ACC112 (cell line): ENCODE measurements at regions not wholly inside any gene's neighbourhood (a gene's known extent, or its start where the extent isn't known, plus 50 kb on each side); places are given as distances from the start of the nearest gene placed in this dataset.

Experiments
- H2AFZ ChIP-seq: fragments of 200-600 bp; sonication (generic); one replicate; pipeline ENCODE4 v1.6.0; 2017; ENCODE audit warnings: antibody characterized with exemption, low read length; ENCODE audit not compliant: unreplicated experiment
- H3K27ac ChIP-seq: fragments of 200-600 bp; sonication (generic); 2 replicates; pipeline ENCODE4 v1.5.1; 2014; ENCODE audit warnings: low read depth, mild to moderate bottlenecking, antibody characterized with exemption, low read length, moderate library complexity
- H3K27me3 ChIP-seq: fragments of 200-600 bp; sonication (generic); 2 replicates; pipeline ENCODE4 v1.6.1; 2014; ENCODE audit warnings: mild to moderate bottlenecking, antibody characterized with exemption, low read length, moderate library complexity, mixed read lengths; ENCODE audit not compliant: insufficient read depth
- H3K36me3 ChIP-seq: fragments of 200-600 bp; sonication (generic); 2 replicates; pipeline ENCODE4 v1.6.1; 2016; ENCODE audit warnings: mild to moderate bottlenecking, antibody characterized with exemption, low read length, moderate library complexity, mixed read lengths; ENCODE audit not compliant: insufficient read depth
- H3K4me1 ChIP-seq: fragments of 200-600 bp; sonication (generic); one replicate; pipeline ENCODE4 v1.6.1; 2016; ENCODE audit warnings: low read length, mixed read lengths; ENCODE audit not compliant: insufficient read depth, unreplicated experiment, control insufficient read depth
- H3K4me3 ChIP-seq: fragments of 200-600 bp; sonication (generic); 2 replicates; pipeline ENCODE4 v1.5.1; 2014; ENCODE audit warnings: mild to moderate bottlenecking, low read depth, low read length
- H3K79me2 ChIP-seq: fragments of 200-600 bp; sonication (generic); one replicate; pipeline ENCODE4 v1.6.0; 2016; ENCODE audit warnings: low read length; ENCODE audit not compliant: control insufficient read depth, unreplicated experiment, insufficient read depth

- H3K27me3 ChIP-seq, result peaks cover 15% of the 10 kb centered on the region
- no peak overlapping the region for H2AFZ ChIP-seq
- H3K4me1 ChIP-seq, result no peaks in the 10 kb centered on the region
- no peak overlapping the region for H3K4me3 ChIP-seq
- H3K79me2 ChIP-seq, result no peaks in the 10 kb centered on the region
- H3K36me3 ChIP-seq, result no peaks in the 10 kb centered on the region
- no peak overlapping the region for H3K27ac ChIP-seq
Observed at GRCh38 chr9:129400001-129400970, 220.6 kb downstream of the C9orf50 start.

- H2AFZ ChIP-seq, result no peak overlapping the region
- no peak overlapping the region for H3K27ac ChIP-seq
- H3K27me3 ChIP-seq, result peaks cover 22% of the 10 kb centered on the region
- H3K36me3 ChIP-seq, result no peaks in the 10 kb centered on the region
- no peaks in the 10 kb centered on the region for H3K79me2 ChIP-seq
- no peaks in the 10 kb centered on the region for H3K4me1 ChIP-seq
- H3K4me3 ChIP-seq, result no peak overlapping the region
Observed at GRCh38 chr9:129399634-129399990, 221.3 kb downstream of the C9orf50 start.

GRCh38 chr9:129398961-129399633, 221.0 kb upstream of the IER5L start:
- no peak overlapping the region for H3K4me3 ChIP-seq
- no peaks in the 10 kb centered on the region for H3K36me3 ChIP-seq
- H3K4me1 ChIP-seq, result no peaks in the 10 kb centered on the region
- H3K27ac ChIP-seq, result no peak overlapping the region
- H3K27me3 ChIP-seq, result peaks cover 26% of the 10 kb centered on the region
- H2AFZ ChIP-seq, result no peak overlapping the region
- H3K79me2 ChIP-seq, result no peaks in the 10 kb centered on the region

GRCh38 chr9:129398101-129398960, 220.3 kb upstream of the IER5L start:
- Histone ChIP-seq H3K36me3 (no peaks in the 10 kb centered on the region), H2AFZ (no peak overlapping the region), H3K4me3 (no peak overlapping the region), H3K79me2 (no peaks in the 10 kb centered on the region), H3K27me3 (peaks cover 26% of the 10 kb centered on the region), H3K27ac (no peak overlapping the region), H3K4me1 (no peaks in the 10 kb centered on the region)

- Histone ChIP-seq H3K79me2 (no peaks in the 10 kb centered on the region), H3K27ac (no peak overlapping the region), H3K36me3 (no peaks in the 10 kb centered on the region), H3K27me3 (peaks cover 26% of the 10 kb centered on the region), H2AFZ (no peak overlapping the region), H3K4me1 (no peaks in the 10 kb centered on the region), H3K4me3 (no peak overlapping the region)
Observed at GRCh38 chr9:129397335-129397734, 219.3 kb upstream of the IER5L start.

GRCh38 chr9:129396365-129396708, 218.3 kb upstream of the IER5L start:
- peaks cover 26% of the 10 kb centered on the region for H3K27me3 ChIP-seq
- H3K27ac ChIP-seq, result no peak overlapping the region

GRCh38 chr9:129395633-129396364, 217.7 kb upstream of the IER5L start:
- Histone ChIP-seq H3K79me2 (no peaks in the 10 kb centered on the region), H3K4me1 (no peaks in the 10 kb centered on the region), H3K27me3 (peaks cover 26% of the 10 kb centered on the region), H2AFZ (no peak overlapping the region), H3K36me3 (no peaks in the 10 kb centered on the region), H3K4me3 (no peak overlapping the region), H3K27ac (no peak overlapping the region)

More at GRCh38 chr9:129396365-129396708, 218.3 kb upstream of the IER5L start:
- Histone ChIP-seq H3K36me3 (no peaks in the 10 kb centered on the region), H3K4me3 (no peak overlapping the region), H3K4me1 (no peaks in the 10 kb centered on the region), H3K79me2 (no peaks in the 10 kb centered on the region), H2AFZ (no peak overlapping the region)

GRCh38 chr9:129394886-129395279, 216.8 kb upstream of the IER5L start:
- H3K27ac ChIP-seq, result no peak overlapping the region
- no peaks in the 10 kb centered on the region for H3K4me1 ChIP-seq
- no peaks in the 10 kb centered on the region for H3K36me3 ChIP-seq
- H2AFZ ChIP-seq, result no peak overlapping the region
- peaks cover 26% of the 10 kb centered on the region for H3K27me3 ChIP-seq
- no peak overlapping the region for H3K4me3 ChIP-seq
- H3K79me2 ChIP-seq, result no peaks in the 10 kb centered on the region

- Histone ChIP-seq H3K27ac (no peak overlapping the region), H3K36me3 (no peaks in the 10 kb centered on the region), H3K79me2 (no peaks in the 10 kb centered on the region), H3K4me1 (no peaks in the 10 kb centered on the region), H2AFZ (no peak overlapping the region), H3K4me3 (no peak overlapping the region), H3K27me3 (peaks cover 26% of the 10 kb centered on the region)
Observed at GRCh38 chr9:129394061-129394885, 216.2 kb upstream of the IER5L start.
